HFF-Myc (cell line): ENCODE measurements at regions not wholly inside any gene's neighbourhood (a gene's known extent, or its start where the extent isn't known, plus 50 kb on each side); places are given as distances from the start of the nearest gene placed in this dataset.

Source experiments
- DNase-seq: peaks from one replicate; pipeline ENCODE4 v3.0.0-alpha.2; 2011; ENCODE audit warnings: low read depth; ENCODE audit errors: extremely low read depth
- H3K4me3 ChIP-seq: replicated peaks from 2 replicates; pipeline ENCODE4 v1.5.1; 2011; ENCODE audit warnings: low read depth, mild to moderate bottlenecking, control low read depth, low read length
- TF ChIP-seq, protein P1 (sequence below): IDR thresholded peaks from 2 replicates; pipeline ENCODE4 v1.5.1; 2012; ENCODE audit warnings: mild to moderate bottlenecking, low read depth, low read length, control low read depth; ENCODE audit errors: missing control alignments

DNA sequence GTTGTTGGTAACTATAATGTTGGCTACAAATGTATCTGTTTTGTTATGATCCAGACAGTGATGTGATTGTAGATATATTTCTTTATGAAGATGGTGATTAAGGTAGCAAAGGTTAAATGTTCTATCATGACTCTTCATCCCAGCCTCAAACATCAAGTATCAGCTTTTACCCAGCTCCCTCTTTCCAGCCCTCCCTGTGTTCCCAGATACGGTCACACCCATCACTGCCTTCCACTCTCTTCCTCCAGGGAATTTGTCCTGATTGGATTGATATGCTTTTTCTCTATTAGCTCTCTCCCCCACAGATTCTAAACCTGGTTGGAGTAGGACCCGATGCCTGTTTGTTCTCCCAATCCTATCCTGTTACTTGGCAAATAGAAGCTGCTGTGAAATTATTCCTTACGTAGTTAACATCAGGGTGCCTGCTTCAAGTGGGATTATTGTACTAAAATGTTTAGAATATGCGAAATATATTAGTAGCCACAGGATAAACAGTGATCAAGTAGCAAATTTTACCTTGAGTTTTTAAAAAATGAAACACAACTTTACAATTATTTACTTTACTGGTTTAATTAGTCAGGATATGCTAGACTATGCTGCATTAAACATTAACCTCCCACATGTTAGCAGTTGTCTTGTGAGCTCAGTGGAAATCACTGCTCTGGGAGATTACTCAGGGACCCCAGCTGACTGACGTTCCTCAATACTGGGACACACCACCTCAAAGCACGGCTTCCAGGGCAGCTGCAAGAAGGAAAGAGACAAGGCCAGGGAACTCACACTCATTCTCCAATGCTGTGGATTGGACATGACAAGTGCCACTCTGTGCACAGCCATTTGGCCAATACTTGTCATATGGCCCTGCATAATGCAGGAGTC, 165.3 kb downstream of the ALX1 start:
- DNase-seq, result no peak
- TF ChIP-seq, protein P1, sequence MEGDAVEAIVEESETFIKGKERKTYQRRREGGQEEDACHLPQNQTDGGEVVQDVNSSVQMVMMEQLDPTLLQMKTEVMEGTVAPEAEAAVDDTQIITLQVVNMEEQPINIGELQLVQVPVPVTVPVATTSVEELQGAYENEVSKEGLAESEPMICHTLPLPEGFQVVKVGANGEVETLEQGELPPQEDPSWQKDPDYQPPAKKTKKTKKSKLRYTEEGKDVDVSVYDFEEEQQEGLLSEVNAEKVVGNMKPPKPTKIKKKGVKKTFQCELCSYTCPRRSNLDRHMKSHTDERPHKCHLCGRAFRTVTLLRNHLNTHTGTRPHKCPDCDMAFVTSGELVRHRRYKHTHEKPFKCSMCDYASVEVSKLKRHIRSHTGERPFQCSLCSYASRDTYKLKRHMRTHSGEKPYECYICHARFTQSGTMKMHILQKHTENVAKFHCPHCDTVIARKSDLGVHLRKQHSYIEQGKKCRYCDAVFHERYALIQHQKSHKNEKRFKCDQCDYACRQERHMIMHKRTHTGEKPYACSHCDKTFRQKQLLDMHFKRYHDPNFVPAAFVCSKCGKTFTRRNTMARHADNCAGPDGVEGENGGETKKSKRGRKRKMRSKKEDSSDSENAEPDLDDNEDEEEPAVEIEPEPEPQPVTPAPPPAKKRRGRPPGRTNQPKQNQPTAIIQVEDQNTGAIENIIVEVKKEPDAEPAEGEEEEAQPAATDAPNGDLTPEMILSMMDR, result no peak
- H3K4me3 ChIP-seq, result no peak overlapping the region

DNA sequence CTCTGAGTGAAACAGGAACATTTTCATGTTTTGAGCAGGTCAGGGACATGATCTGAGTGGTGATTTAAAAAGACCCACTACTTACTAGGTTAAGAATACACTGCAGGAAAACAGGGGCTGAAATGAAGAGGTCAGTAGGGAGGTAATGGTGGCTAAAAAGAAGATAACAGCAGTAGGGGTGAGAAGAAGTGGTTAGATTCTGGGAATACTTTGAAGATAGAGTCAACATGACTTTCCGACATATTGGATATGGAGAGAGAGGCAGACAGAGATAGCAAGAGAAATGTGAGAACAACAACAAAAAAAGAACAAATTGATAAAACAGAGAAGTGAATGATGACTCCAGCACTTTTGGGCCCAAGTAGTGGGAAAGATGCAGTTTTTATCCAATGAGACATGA, 168.0 kb downstream of the ALX1 start:
- no peak overlapping the region for H3K4me3 ChIP-seq
- no peak for DNase-seq
- TF ChIP-seq, protein P1, result no peak

DNA sequence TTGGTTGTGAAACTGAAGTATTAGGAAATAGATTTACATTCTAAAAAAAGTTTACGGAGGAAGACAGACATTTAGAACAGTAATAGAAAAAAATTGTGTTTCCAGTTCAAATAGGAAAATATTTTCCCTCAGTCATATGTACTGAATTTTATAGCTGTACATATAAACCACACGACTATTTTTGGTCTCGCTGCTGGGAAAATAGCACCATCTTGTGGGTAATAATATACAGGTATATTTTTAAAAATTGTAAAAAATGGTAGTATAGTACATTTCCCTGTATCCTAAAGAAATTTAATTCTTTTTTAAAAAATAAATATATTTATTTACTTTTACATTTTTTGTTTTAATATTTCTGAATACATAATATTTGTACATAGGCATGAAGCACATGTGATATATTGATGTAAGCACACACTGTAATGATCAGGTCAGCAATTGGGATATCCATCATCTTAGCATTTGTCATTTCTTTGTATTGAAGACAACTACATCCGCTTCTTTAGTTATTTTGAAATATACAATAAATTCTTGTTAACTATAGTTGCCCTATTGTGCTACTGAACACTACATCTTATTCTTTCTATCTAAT, 168.6 kb downstream of the ALX1 start:
- TF ChIP-seq, protein P1, result peak; percentile 19
- DNase-seq, result no peak
- no peak overlapping the region for H3K4me3 ChIP-seq

DNA sequence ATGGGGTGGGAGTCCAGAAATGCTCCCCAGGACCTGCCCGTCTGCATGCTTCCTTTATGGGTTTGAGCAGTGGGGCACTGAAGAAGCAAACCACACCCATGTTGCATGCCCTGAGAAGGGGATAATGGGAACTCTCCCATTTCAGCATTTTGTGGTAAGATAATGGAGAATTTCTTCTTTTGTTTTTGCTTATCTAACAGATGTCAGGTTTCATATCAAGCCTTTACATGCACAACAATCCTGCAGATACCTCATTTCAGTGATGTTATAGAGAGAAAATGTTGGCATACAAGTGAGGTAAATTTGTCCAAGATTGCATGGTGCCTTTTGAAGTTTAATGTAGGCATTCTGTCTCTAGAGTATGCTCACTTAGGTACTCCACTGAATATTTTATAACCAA, 177.0 kb downstream of the ALX1 start:
- TF ChIP-seq, protein P1, result no peak
- no peak for DNase-seq
- no peak overlapping the region for H3K4me3 ChIP-seq

DNA sequence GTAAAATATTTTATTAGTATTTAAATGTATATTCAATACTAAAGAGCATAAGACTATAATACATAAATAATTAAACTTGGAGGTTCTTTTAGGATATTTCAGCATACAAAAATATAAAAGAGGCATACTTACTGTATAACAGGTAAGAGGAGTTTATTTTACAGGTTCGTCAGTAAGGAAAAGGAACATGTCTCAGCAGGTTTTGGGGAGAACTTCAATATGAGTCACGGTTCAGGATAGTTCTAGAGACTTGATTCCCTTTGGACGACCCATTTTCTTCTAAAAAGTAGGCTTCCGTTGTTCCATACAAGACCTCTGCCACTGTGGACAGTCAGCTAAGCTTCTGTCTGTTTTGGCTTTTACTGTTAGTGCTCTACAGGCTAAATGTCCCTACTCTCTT, 181.1 kb downstream of the ALX1 start:
- H3K4me3 ChIP-seq, result no peak overlapping the region
- no peak for DNase-seq
- TF ChIP-seq, protein P1, result no peak

DNA sequence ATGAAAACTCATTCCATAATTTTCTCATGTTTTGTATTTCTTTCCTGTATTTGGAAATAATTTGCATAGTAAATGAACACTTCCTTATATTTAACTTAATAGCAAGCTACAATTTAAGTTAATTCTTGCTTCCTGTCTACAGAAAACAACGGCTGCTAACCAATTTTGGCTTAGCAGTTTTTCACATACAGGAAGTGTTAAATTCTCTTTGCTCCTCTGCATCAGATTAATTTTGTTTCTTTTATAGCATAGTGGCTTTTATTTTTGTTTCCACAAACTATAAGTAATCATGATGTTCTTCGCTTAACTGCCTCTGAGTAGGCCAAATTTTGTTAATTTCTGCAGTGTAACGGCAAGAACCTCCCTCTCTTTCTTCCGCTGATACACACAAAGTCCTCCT, 182.9 kb downstream of the ALX1 start:
- TF ChIP-seq, protein P1, result no peak
- DNase-seq, result no peak

More for the DNA sequence above, 182.9 kb downstream of the ALX1 start:
- H3K4me3 ChIP-seq, result no peak overlapping the region
